ENCODE measurements at regions not wholly inside any gene's neighbourhood (a gene's known extent, or its start where the extent isn't known, plus 50 kb on each side); places are given as distances from the start of the nearest gene placed in this dataset.

GRCh38 chr12:4858386-4858785 lies 51.3 kb upstream of the KCNA1 start:
- no peak for DNase-seq (ENCODE audit: low read depth)

GRCh38 chr12:4859478-4860210 lies 50.1 kb upstream of the KCNA1 start:
- no peak for DNase-seq (ENCODE audit: low read depth)
